ENCODE measurements at regions not wholly inside any gene's neighbourhood (a gene's known extent, or its start where the extent isn't known, plus 50 kb on each side); places are given as distances from the start of the nearest gene placed in this dataset.

GRCh38 chr13:62710787-62711186 lies 1295.1 kb upstream of the PCDH20 start:
- TF ChIP-seq POLR2A (IDR thresholded peaks at IDR 0.05), result no peak
- TF ChIP-seq CTCF (IDR thresholded peaks at IDR 0.05), result no peak
